SH-SY5Y (cell line): ENCODE measurements at regions not wholly inside any gene's neighbourhood (a gene's known extent, or its start where the extent isn't known, plus 50 kb on each side); places are given as distances from the start of the nearest gene placed in this dataset.

Source experiments
- GATA2 ChIP-seq: IDR thresholded peaks from 2 replicates; pipeline ENCODE4 v1.6.1; 2011; ENCODE audit warnings: mild to moderate bottlenecking, low read depth, low read length
- GATA3 ChIP-seq: IDR thresholded peaks from 2 replicates; pipeline ENCODE4 v1.6.1; 2011; ENCODE audit warnings: low read depth, mild to moderate bottlenecking, low read length, moderate library complexity

DNA sequence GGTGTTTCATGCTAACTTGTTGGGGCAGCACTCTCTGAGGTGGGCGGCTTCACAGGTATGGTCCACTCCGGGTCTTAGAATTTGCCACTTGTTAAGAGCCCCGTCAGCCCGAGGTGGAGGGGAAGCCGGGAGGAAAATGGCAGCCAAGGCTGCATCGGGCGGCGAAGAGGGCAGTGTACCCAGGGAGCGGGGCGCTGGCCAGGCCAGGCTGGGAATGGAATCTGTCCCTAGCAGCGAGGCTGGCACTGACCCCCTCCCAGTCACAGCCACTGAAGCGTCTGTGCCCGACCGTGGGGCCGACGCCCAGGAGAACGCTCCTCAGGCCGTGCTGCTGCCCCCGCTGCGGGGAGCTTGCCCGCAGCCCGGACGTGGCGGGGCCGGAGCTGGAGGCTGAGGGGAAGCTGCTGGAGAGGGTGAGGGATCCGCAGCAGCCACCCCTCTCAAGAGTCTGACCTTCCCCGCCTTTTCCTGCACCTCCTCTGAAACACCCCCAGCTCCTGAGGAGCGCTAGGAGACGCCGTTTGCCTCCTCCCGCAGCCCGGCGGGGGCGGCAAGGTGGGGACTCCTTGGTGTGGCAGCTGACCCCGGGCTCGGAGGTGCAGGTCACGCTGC is 313.8 kb upstream of the SPRY2 start:
- no peak for TF ChIP-seq GATA2
- TF ChIP-seq GATA3 = no peak
